ENCODE measurements at regions not wholly inside any gene's neighbourhood (a gene's known extent, or its start where the extent isn't known, plus 50 kb on each side); places are given as distances from the start of the nearest gene placed in this dataset.

DNA sequence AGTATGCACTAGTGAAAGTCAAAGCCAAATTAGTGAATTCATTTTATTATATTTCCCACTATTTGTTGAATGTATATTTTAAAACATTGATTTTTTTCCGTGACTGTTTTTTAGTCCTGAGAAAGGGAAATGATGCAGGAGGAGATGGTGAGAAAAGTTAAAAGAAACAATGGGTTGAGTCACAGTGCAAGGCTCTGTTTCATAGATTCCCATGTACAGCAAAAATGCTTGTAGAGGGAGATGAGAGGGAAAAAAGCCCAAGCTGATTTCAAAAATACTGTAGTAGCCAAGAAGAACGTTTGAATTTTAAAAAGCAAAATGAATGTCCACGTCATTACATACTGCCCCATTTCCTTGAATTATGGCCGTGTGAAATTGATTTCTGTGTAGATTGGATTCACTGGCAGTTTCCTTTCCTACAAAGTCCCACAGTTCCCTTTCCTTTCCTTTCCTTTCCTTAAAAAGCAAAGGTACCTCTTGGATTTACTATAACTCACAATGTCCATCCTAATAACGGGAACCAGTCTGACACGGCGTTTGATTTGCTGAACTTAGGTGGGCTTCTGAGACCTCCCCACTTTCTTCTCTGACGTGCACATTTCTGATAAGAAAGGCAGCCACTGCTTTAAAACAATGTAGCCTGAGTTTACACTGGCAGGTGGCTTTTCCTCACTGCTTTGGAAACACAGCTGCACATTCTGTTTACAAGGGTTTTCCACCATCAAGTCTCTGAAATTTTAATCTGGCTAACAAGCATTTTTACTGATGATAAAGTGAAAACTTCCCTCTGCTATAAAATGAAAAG, 63.7 kb downstream of the SPCS3 start:
- no peak for TF ChIP-seq CTCF (IDR thresholded peaks at IDR 0.05; ENCODE audit: insufficient read depth, low read length)
- TF ChIP-seq POLR2AphosphoS5 (IDR thresholded peaks at IDR 0.05; ENCODE audit: low read depth) = no peak
- no peak for TF ChIP-seq REST (IDR thresholded peaks at IDR 0.05; ENCODE audit: insufficient replicate concordance, low read depth)
